Activated T-helper 17 cell treated with anti-CD3 and anti-CD28 coated beads, Interleukin-2, amount 50 U/mL, for 72 hours (primary cell): ENCODE measurements at regions not wholly inside any gene's neighbourhood (a gene's known extent, or its start where the extent isn't known, plus 50 kb on each side); places are given as distances from the start of the nearest gene placed in this dataset.
"Not testable (repeated sequence)": the region's sequence is repeated elsewhere in the genome, so short reads cannot be mapped to it uniquely, and the experiment has no call there.

Source experiments
- ATAC-seq: fragments of 150-1000 bp; cut with Tn5 transposase; replicated peaks from 2 replicates; pipeline ENCODE4 v1.10.0; 2021; ENCODE audit warnings: mild to moderate bottlenecking, moderate library complexity
- H3K27ac Mint-ChIP-seq: one replicate; pipeline ENCODE4 v1.8.0; 2022; ENCODE audit warnings: mixed read lengths
- H3K27me3 Mint-ChIP-seq: one replicate; pipeline ENCODE4 v1.8.0; 2022; ENCODE audit warnings: mixed read lengths
- H3K36me3 Mint-ChIP-seq: one replicate; pipeline ENCODE4 v1.8.0; 2022; ENCODE audit warnings: low read depth, mild to moderate bottlenecking, mixed read lengths
- H3K4me1 Mint-ChIP-seq: one replicate; pipeline ENCODE4 v1.8.0; 2022; ENCODE audit warnings: mixed read lengths
- H3K4me3 Mint-ChIP-seq: one replicate; pipeline ENCODE4 v1.8.0; 2022; ENCODE audit warnings: mild to moderate bottlenecking, mixed read lengths
- H3K9me3 Mint-ChIP-seq: one replicate; pipeline ENCODE4 v1.8.0; 2022; ENCODE audit warnings: mixed read lengths

GRCh38 chr15:26261966-26262365 lies 398.8 kb upstream of the ATP10A start:
- Mint-ChIP-seq H3K4me1 (no peaks in the 10 kb centered on the region), H3K27ac (no peak overlapping the region), H3K4me3 (no peak overlapping the region), H3K36me3 (no peaks in the 10 kb centered on the region), H3K27me3 (peaks cover 10% of the 10 kb centered on the region), H3K9me3 (no peaks in the 10 kb centered on the region)
- no peak for ATAC-seq

- H3K4me3 Mint-ChIP-seq = no peak overlapping the region
- no peaks in the 10 kb centered on the region for H3K36me3 Mint-ChIP-seq
- H3K9me3 Mint-ChIP-seq = no peaks in the 10 kb centered on the region
- ATAC-seq = no peak
- H3K4me1 Mint-ChIP-seq = no peaks in the 10 kb centered on the region
- no peak overlapping the region for H3K27ac Mint-ChIP-seq
- H3K27me3 Mint-ChIP-seq = peaks cover 10% of the 10 kb centered on the region
Observed at GRCh38 chr15:26261413-26261812, 398.3 kb upstream of the ATP10A start.

- no peak for ATAC-seq
- no peaks in the 10 kb centered on the region for H3K9me3 Mint-ChIP-seq
Observed at GRCh38 chr15:26260517-26261133, 397.5 kb upstream of the ATP10A start.

GRCh38 chr15:26259581-26259980 lies 396.5 kb upstream of the ATP10A start:
- Mint-ChIP-seq H3K9me3 (no peaks in the 10 kb centered on the region), H3K4me1 (no peaks in the 10 kb centered on the region)
- ATAC-seq = no peak

More at GRCh38 chr15:26260517-26261133, 397.5 kb upstream of the ATP10A start:
- no peak overlapping the region for H3K27ac Mint-ChIP-seq
- H3K27me3 Mint-ChIP-seq = peaks cover 10% of the 10 kb centered on the region
- no peaks in the 10 kb centered on the region for H3K36me3 Mint-ChIP-seq
- H3K4me3 Mint-ChIP-seq = no peak overlapping the region
- H3K4me1 Mint-ChIP-seq = no peaks in the 10 kb centered on the region

GRCh38 chr15:26244782-26245181 lies 381.7 kb upstream of the ATP10A start:
- ATAC-seq, H3K36me3 Mint-ChIP-seq, H3K9me3 Mint-ChIP-seq, H3K27ac Mint-ChIP-seq, H3K27me3 Mint-ChIP-seq, H3K4me1 Mint-ChIP-seq, H3K4me3 Mint-ChIP-seq: not testable (repeated sequence)

More at GRCh38 chr15:26259581-26259980, 396.5 kb upstream of the ATP10A start:
- Mint-ChIP-seq H3K27ac (no peak overlapping the region), H3K36me3 (no peaks in the 10 kb centered on the region), H3K27me3 (peaks cover 10% of the 10 kb centered on the region), H3K4me3 (no peak overlapping the region)

GRCh38 chr15:26243382-26243781 lies 380.3 kb upstream of the ATP10A start:
- Mint-ChIP-seq H3K27me3 (no peaks in the 10 kb centered on the region), H3K9me3 (no peaks in the 10 kb centered on the region), H3K36me3 (no peaks in the 10 kb centered on the region), H3K4me1 (no peaks in the 10 kb centered on the region), H3K4me3 (no peak overlapping the region), H3K27ac (no peak overlapping the region)
- no peak for ATAC-seq

GRCh38 chr15:26242565-26243071 lies 379.5 kb upstream of the ATP10A start:
- Mint-ChIP-seq H3K9me3 (no peaks in the 10 kb centered on the region), H3K27me3 (no peaks in the 10 kb centered on the region), H3K27ac (no peak overlapping the region), H3K4me1 (no peaks in the 10 kb centered on the region), H3K36me3 (no peaks in the 10 kb centered on the region), H3K4me3 (no peak overlapping the region)
- no peak for ATAC-seq

- ATAC-seq = no peak
- H3K4me3 Mint-ChIP-seq = no peak overlapping the region
- peaks cover 15% of the 10 kb centered on the region for H3K27me3 Mint-ChIP-seq
- H3K4me1 Mint-ChIP-seq = no peaks in the 10 kb centered on the region
- H3K36me3 Mint-ChIP-seq = no peaks in the 10 kb centered on the region
- no peaks in the 10 kb centered on the region for H3K9me3 Mint-ChIP-seq
- no peak overlapping the region for H3K27ac Mint-ChIP-seq
Observed at GRCh38 chr15:26235864-26236263, 372.7 kb upstream of the ATP10A start.

- Mint-ChIP-seq H3K27ac (no peak overlapping the region), H3K9me3 (no peaks in the 10 kb centered on the region), H3K36me3 (no peaks in the 10 kb centered on the region), H3K27me3 (peaks cover 15% of the 10 kb centered on the region), H3K4me1 (no peaks in the 10 kb centered on the region), H3K4me3 (no peak overlapping the region)
- no peak for ATAC-seq
Observed at GRCh38 chr15:26234976-26235767, 372.0 kb upstream of the ATP10A start.

GRCh38 chr15:26232691-26233090 lies 369.6 kb upstream of the ATP10A start:
- peaks cover 15% of the 10 kb centered on the region for H3K27me3 Mint-ChIP-seq
- no peak for ATAC-seq
- H3K4me3 Mint-ChIP-seq = no peak overlapping the region
- no peaks in the 10 kb centered on the region for H3K9me3 Mint-ChIP-seq
- H3K27ac Mint-ChIP-seq = no peak overlapping the region
- no peaks in the 10 kb centered on the region for H3K4me1 Mint-ChIP-seq
- no peaks in the 10 kb centered on the region for H3K36me3 Mint-ChIP-seq

GRCh38 chr15:26231096-26231495 lies 368.0 kb upstream of the ATP10A start:
- Mint-ChIP-seq H3K27ac (no peak overlapping the region), H3K4me1 (no peaks in the 10 kb centered on the region), H3K9me3 (peaks cover 9% of the 10 kb centered on the region), H3K36me3 (no peaks in the 10 kb centered on the region), H3K4me3 (no peak overlapping the region), H3K27me3 (peaks cover 17% of the 10 kb centered on the region)
- no peak for ATAC-seq

- no peaks in the 10 kb centered on the region for H3K36me3 Mint-ChIP-seq
- H3K9me3 Mint-ChIP-seq = peaks cover 9% of the 10 kb centered on the region
- no peaks in the 10 kb centered on the region for H3K4me1 Mint-ChIP-seq
- H3K4me3 Mint-ChIP-seq = no peak overlapping the region
- peaks cover 4% of the 10 kb centered on the region for H3K27me3 Mint-ChIP-seq
- H3K27ac Mint-ChIP-seq = no peak overlapping the region
- ATAC-seq = no peak
Observed at GRCh38 chr15:26224266-26224665, 361.1 kb upstream of the ATP10A start.

GRCh38 chr15:26223720-26224119 lies 360.6 kb upstream of the ATP10A start:
- no peak for ATAC-seq
- no peak overlapping the region for H3K4me3 Mint-ChIP-seq
- no peaks in the 10 kb centered on the region for H3K4me1 Mint-ChIP-seq

GRCh38 chr15:26222781-26223180 lies 359.7 kb upstream of the ATP10A start:
- Mint-ChIP-seq H3K4me3 (no peak overlapping the region), H3K27me3 (peaks cover 4% of the 10 kb centered on the region), H3K27ac (no peak overlapping the region), H3K36me3 (no peaks in the 10 kb centered on the region), H3K4me1 (no peaks in the 10 kb centered on the region), H3K9me3 (peaks cover 9% of the 10 kb centered on the region)
- no peak for ATAC-seq

More at GRCh38 chr15:26223720-26224119, 360.6 kb upstream of the ATP10A start:
- peaks cover 9% of the 10 kb centered on the region for H3K9me3 Mint-ChIP-seq
- no peak overlapping the region for H3K27ac Mint-ChIP-seq
- peaks cover 4% of the 10 kb centered on the region for H3K27me3 Mint-ChIP-seq
- no peaks in the 10 kb centered on the region for H3K36me3 Mint-ChIP-seq

GRCh38 chr15:26217043-26217442 lies 353.9 kb upstream of the ATP10A start:
- ATAC-seq, H3K27me3 Mint-ChIP-seq, H3K4me1 Mint-ChIP-seq, H3K36me3 Mint-ChIP-seq, H3K9me3 Mint-ChIP-seq, H3K4me3 Mint-ChIP-seq, H3K27ac Mint-ChIP-seq: not testable (repeated sequence)
